Activated CD4-positive, alpha-beta T cell treated with anti-CD3 and anti-CD28 coated beads for 36 hours (primary cell): ENCODE measurements at regions not wholly inside any gene's neighbourhood (a gene's known extent, or its start where the extent isn't known, plus 50 kb on each side); places are given as distances from the start of the nearest gene placed in this dataset.

Experiments used
- ATAC-seq: fragments of 200-7000 bp; cut with Tn5 transposase; one replicate; pipeline ENCODE4 v1.10.0; 2021; ENCODE audit warnings: mild to moderate bottlenecking, moderate library complexity
- CTCF ChIA-PET: fragments of 350-600 bp; sonication (Branson Sonifier 250); formaldehyde crosslinking; loops from one replicate; lab custom pipeline; 2021; ENCODE audit warnings: antibody characterized with exemption; lab: Charles Lee
- POLR2A ChIA-PET: fragments of 350-600 bp; sonication (Branson Sonifier 250); formaldehyde crosslinking; loops from one replicate; lab custom pipeline; 2021; ENCODE audit warnings: antibody characterized with exemption, inconsistent platforms; lab: Charles Lee
- DNase-seq: peaks from one replicate; pipeline ENCODE4 v3.0.0-alpha.2; 2020
- H3K27ac Mint-ChIP-seq: one replicate; pipeline ENCODE4 v1.8.0; 2021; ENCODE audit warnings: mixed read lengths
- H3K27me3 Mint-ChIP-seq: one replicate; pipeline ENCODE4 v1.8.0; 2021; ENCODE audit warnings: mixed read lengths
- H3K36me3 Mint-ChIP-seq: one replicate; pipeline ENCODE4 v1.8.0; 2021; ENCODE audit warnings: low read depth, mixed read lengths
- H3K4me1 Mint-ChIP-seq: one replicate; pipeline ENCODE4 v1.8.0; 2021; ENCODE audit warnings: mixed read lengths
- H3K4me3 Mint-ChIP-seq: one replicate; pipeline ENCODE4 v1.8.0; 2021; ENCODE audit warnings: mild to moderate bottlenecking, moderate library complexity, mixed read lengths
- H3K9me3 Mint-ChIP-seq: one replicate; pipeline ENCODE4 v1.8.0; 2021; ENCODE audit warnings: low read depth, mixed read lengths
- intact Hi-C, 2 experiments: fragments of 100-400 bp; cut with DNase I in 1 of 2; cut with micrococcal nuclease in 1 of 2; formaldehyde crosslinking; loops; one replicate each; pipeline versions ENCODE4 v1.14.2 to v1.15.1; 2022 to 2024; cut with DNase I, micrococcal nuclease

GRCh38 chr1:56063461-56063860 lies 515.9 kb downstream of the PLPP3 start:
- H3K4me3 Mint-ChIP-seq, result no peak overlapping the region
- ChIA-PET CTCF (no interaction called here), POLR2A (no interaction called here)
- DNase-seq (no peak), ATAC-seq (no peak)
- no peaks in the 10 kb centered on the region for H3K4me1 Mint-ChIP-seq
- intact Hi-C loops, result no loop called here
- no peak overlapping the region for H3K27ac Mint-ChIP-seq
- no peaks in the 10 kb centered on the region for H3K27me3 Mint-ChIP-seq
- H3K36me3 Mint-ChIP-seq, result no peaks in the 10 kb centered on the region
- no peaks in the 10 kb centered on the region for H3K9me3 Mint-ChIP-seq

GRCh38 chr1:56062625-56063024 lies 516.7 kb downstream of the PLPP3 start:
- no peak overlapping the region for H3K27ac Mint-ChIP-seq
- ChIA-PET POLR2A (no interaction called here), CTCF (no interaction called here)
- ATAC-seq (no peak), DNase-seq (no peak)
- H3K27me3 Mint-ChIP-seq, result no peaks in the 10 kb centered on the region
- no peaks in the 10 kb centered on the region for H3K9me3 Mint-ChIP-seq
- H3K4me1 Mint-ChIP-seq, result no peaks in the 10 kb centered on the region
- no peaks in the 10 kb centered on the region for H3K36me3 Mint-ChIP-seq
- H3K4me3 Mint-ChIP-seq, result no peak overlapping the region
- intact Hi-C loops, result no loop called here

- POLR2A ChIA-PET, result no interaction called here
- H3K36me3 Mint-ChIP-seq, result no peaks in the 10 kb centered on the region
These were observed 517.5 kb downstream of the PLPP3 start for GRCh38 chr1:56061824-56062223.

GRCh38 chr1:56060906-56061305 lies 518.5 kb downstream of the PLPP3 start:
- no peaks in the 10 kb centered on the region for H3K36me3 Mint-ChIP-seq
- ChIA-PET POLR2A (no interaction called here), CTCF (no interaction called here)
- no peak overlapping the region for H3K4me3 Mint-ChIP-seq
- no peak overlapping the region for H3K27ac Mint-ChIP-seq
- no peaks in the 10 kb centered on the region for H3K9me3 Mint-ChIP-seq
- intact Hi-C loops, result no loop called here
- no peak for ATAC-seq
- no peak for DNase-seq
- H3K4me1 Mint-ChIP-seq, result no peaks in the 10 kb centered on the region
- no peaks in the 10 kb centered on the region for H3K27me3 Mint-ChIP-seq

More at GRCh38 chr1:56061824-56062223, 517.5 kb downstream of the PLPP3 start:
- Mint-ChIP-seq H3K27me3 (no peaks in the 10 kb centered on the region), H3K9me3 (no peaks in the 10 kb centered on the region), H3K4me1 (no peaks in the 10 kb centered on the region), H3K4me3 (no peak overlapping the region), H3K27ac (no peak overlapping the region)
- ATAC-seq, result no peak
- intact Hi-C loops, result no loop called here
- no peak for DNase-seq
- CTCF ChIA-PET, result no interaction called here

- H3K9me3 Mint-ChIP-seq, result no peaks in the 10 kb centered on the region
- intact Hi-C loops, result no loop called here
- no peaks in the 10 kb centered on the region for H3K4me1 Mint-ChIP-seq
- ChIA-PET POLR2A (no interaction called here), CTCF (no interaction called here)
- no peaks in the 10 kb centered on the region for H3K36me3 Mint-ChIP-seq
- no peak overlapping the region for H3K4me3 Mint-ChIP-seq
- peaks cover 3% of the 10 kb centered on the region for H3K27me3 Mint-ChIP-seq
- no peak for ATAC-seq
- H3K27ac Mint-ChIP-seq, result no peak overlapping the region
- DNase-seq, result no peak
These were observed 521.6 kb downstream of the PLPP3 start for GRCh38 chr1:56057466-56058405.

GRCh38 chr1:56056438-56057287 lies 522.7 kb downstream of the PLPP3 start:
- CTCF ChIA-PET, result no interaction called here
- H3K36me3 Mint-ChIP-seq, result no peaks in the 10 kb centered on the region
- no peak overlapping the region for H3K4me3 Mint-ChIP-seq
- no peaks in the 10 kb centered on the region for H3K4me1 Mint-ChIP-seq
- DNase-seq (no peak), ATAC-seq (no peak)
- intact Hi-C loops, result no loop called here
- POLR2A ChIA-PET, result no interaction called here
- H3K27ac Mint-ChIP-seq, result no peak overlapping the region
- H3K9me3 Mint-ChIP-seq, result no peaks in the 10 kb centered on the region
- H3K27me3 Mint-ChIP-seq, result peaks cover 3% of the 10 kb centered on the region

- Mint-ChIP-seq H3K36me3 (no peaks in the 10 kb centered on the region), H3K4me3 (no peak overlapping the region), H3K27ac (no peak overlapping the region), H3K4me1 (no peaks in the 10 kb centered on the region), H3K9me3 (no peaks in the 10 kb centered on the region), H3K27me3 (peaks cover 3% of the 10 kb centered on the region)
- ATAC-seq, result no peak
- POLR2A ChIA-PET, result no interaction called here
- DNase-seq, result no peak
- CTCF ChIA-PET, result interaction anchor here (0.6 kb wide), 1 partner anchor 328 kb away, joined by 3 read pairs; no protein-coding TSS in a partner anchor
- intact Hi-C loops, result no loop called here
These were observed 524.4 kb downstream of the PLPP3 start for GRCh38 chr1:56054959-56055358.

GRCh38 chr1:56052041-56052440 lies 527.3 kb downstream of the PLPP3 start:
- intact Hi-C loops, result no loop called here
- H3K27ac Mint-ChIP-seq, result no peak overlapping the region
- ATAC-seq (no peak), DNase-seq (no peak)
- POLR2A ChIA-PET, result no interaction called here
- H3K4me3 Mint-ChIP-seq, result no peak overlapping the region
- H3K27me3 Mint-ChIP-seq, result peaks cover 3% of the 10 kb centered on the region
- H3K36me3 Mint-ChIP-seq, result no peaks in the 10 kb centered on the region
- CTCF ChIA-PET, result no interaction called here
- no peaks in the 10 kb centered on the region for H3K4me1 Mint-ChIP-seq
- no peaks in the 10 kb centered on the region for H3K9me3 Mint-ChIP-seq

GRCh38 chr1:56050911-56051310 lies 528.5 kb downstream of the PLPP3 start:
- H3K27me3 Mint-ChIP-seq, result peaks cover 4% of the 10 kb centered on the region
- ATAC-seq, result no peak
- ChIA-PET POLR2A (no interaction called here), CTCF (interaction anchor here (0.6 kb wide), 1 partner anchor 181 kb away, joined by 3 read pairs; no protein-coding TSS in a partner anchor)
- H3K4me3 Mint-ChIP-seq, result no peak overlapping the region
- H3K36me3 Mint-ChIP-seq, result no peaks in the 10 kb centered on the region
- intact Hi-C loops, result no loop called here
- H3K9me3 Mint-ChIP-seq, result no peaks in the 10 kb centered on the region
- no peaks in the 10 kb centered on the region for H3K4me1 Mint-ChIP-seq
- H3K27ac Mint-ChIP-seq, result no peak overlapping the region
- no peak for DNase-seq

GRCh38 chr1:56045477-56045876 lies 533.9 kb downstream of the PLPP3 start:
- POLR2A ChIA-PET, result no interaction called here
- no peaks in the 10 kb centered on the region for H3K9me3 Mint-ChIP-seq
- H3K36me3 Mint-ChIP-seq, result no peaks in the 10 kb centered on the region
- intact Hi-C loops, result no loop called here
- no peak for ATAC-seq
- H3K4me1 Mint-ChIP-seq, result no peaks in the 10 kb centered on the region
- CTCF ChIA-PET, result no interaction called here
- peaks cover 2% of the 10 kb centered on the region for H3K27me3 Mint-ChIP-seq
- H3K27ac Mint-ChIP-seq, result no peak overlapping the region
- no peak for DNase-seq
- H3K4me3 Mint-ChIP-seq, result no peak overlapping the region

- intact Hi-C loops, result no loop called here
- CTCF ChIA-PET, result no interaction called here
- Mint-ChIP-seq H3K36me3 (no peaks in the 10 kb centered on the region), H3K27ac (no peak overlapping the region), H3K9me3 (no peaks in the 10 kb centered on the region), H3K4me3 (no peak overlapping the region), H3K4me1 (no peaks in the 10 kb centered on the region), H3K27me3 (peaks cover 2% of the 10 kb centered on the region)
- POLR2A ChIA-PET, result no interaction called here
- ATAC-seq (no peak), DNase-seq (no peak)
These were observed 534.3 kb downstream of the PLPP3 start for GRCh38 chr1:56045062-56045461.

- no peaks in the 10 kb centered on the region for H3K9me3 Mint-ChIP-seq
- H3K27me3 Mint-ChIP-seq, result no peaks in the 10 kb centered on the region
- H3K4me1 Mint-ChIP-seq, result no peaks in the 10 kb centered on the region
- H3K4me3 Mint-ChIP-seq, result no peak overlapping the region
- intact Hi-C loops, result no loop called here
- H3K27ac Mint-ChIP-seq, result no peak overlapping the region
- DNase-seq (no peak), ATAC-seq (no peak)
- H3K36me3 Mint-ChIP-seq, result no peaks in the 10 kb centered on the region
- ChIA-PET CTCF (no interaction called here), POLR2A (no interaction called here)
These were observed 542.9 kb downstream of the PLPP3 start for GRCh38 chr1:56036479-56036878.
